K562 (cell line): ENCODE measurements at regions not wholly inside any gene's neighbourhood (a gene's known extent, or its start where the extent isn't known, plus 50 kb on each side); places are given as distances from the start of the nearest gene placed in this dataset.

Experiments
- ATAC-seq: fragments of 200-7000 bp; cut with Tn5 transposase; 3 replicates; pipeline ENCODE4 v1.9.1; 2020; ENCODE audit warnings: moderate library complexity
- BruUV-seq: library from RNA; stranded (reverse); fragments of 400-500 nt; replicated peaks from 2 replicates; lab custom pipeline; 2021; lab: Mats Ljungman, UMichigan
- CTCF ChIA-PET: fragments of 300-600 bp; formaldehyde crosslinking; extraction: SDS; loops from one replicate; lab custom pipeline; 2021; ENCODE audit warnings: low intra/inter-chr PET ratio; lab: Yijun Ruan, JAX
- POLR2A ChIA-PET: fragments of 300-600, 350-650 bp; sonication (Branson Sonifier 250); formaldehyde crosslinking; extraction: SDS; loops from one replicate; lab custom pipeline; 2021; ENCODE audit warnings: antibody characterized with exemption, inconsistent platforms; lab: Yijun Ruan, JAX
- DNase-seq, 4 experiments: peaks; one replicate each; pipeline versions ENCODE4 v3.0.0 to v3.0.0-alpha.2; 2011 to 2018; ENCODE audit warnings: low spot score in 3 of 4, mixed read lengths in 3 of 4; ENCODE audit errors: extremely low read depth in 1 of 4
- FAIRE-seq: peaks from 2 replicates; lab custom pipeline; 2011; peaks lifted over from hg19 to GRCh38; lab: Jason Lieb, UNC
- H2AFZ ChIP-seq: 2 replicates; pipeline ENCODE4 v1.6.0; 2011; ENCODE audit warnings: low read depth, low read length, control low read depth, inconsistent platforms
- H3K27ac ChIP-seq: fragments of 200-600 bp; 3 replicates; pipeline ENCODE4 v1.8.0; 2011; ENCODE audit warnings: low read depth, mild to moderate bottlenecking, control low read depth, inconsistent platforms, low read length, moderate library complexity, mixed read lengths; ENCODE audit errors: extremely low read depth
- H3K27me3 ChIP-seq, 2 experiments: fragments of 300-600 bp in 1 of 2; 2 replicates in 1 of 2; 3 replicates in 1 of 2; pipeline versions ENCODE4 v1.6.0 to v1.8.0; 2011; ENCODE audit warnings: inconsistent platforms in 2 of 2, low read length in 2 of 2, mild to moderate bottlenecking in 1 of 2, mixed read lengths in 1 of 2, moderate library complexity in 1 of 2; ENCODE audit not compliant: control insufficient read depth in 2 of 2, insufficient read depth in 2 of 2
- H3K36me3 ChIP-seq: fragments of 300-600 bp; 3 replicates; pipeline ENCODE4 v1.8.0; 2011; ENCODE audit warnings: mild to moderate bottlenecking, low read length, inconsistent platforms; ENCODE audit not compliant: control insufficient read depth, insufficient read depth
- H3K4me1 ChIP-seq, 2 experiments: fragments of 200-600 bp in 1 of 2; replicated peaks in 1 of 2; 2 replicates in 1 of 2; 3 replicates in 1 of 2; pipeline versions ENCODE4 v1.5.1 to v1.8.0; 2011; ENCODE audit warnings: inconsistent platforms in 2 of 2, low read length in 2 of 2, mild to moderate bottlenecking in 1 of 2, mixed read lengths in 1 of 2, moderate library complexity in 1 of 2; ENCODE audit not compliant: control insufficient read depth in 2 of 2, insufficient read depth in 2 of 2
- H3K4me2 ChIP-seq: 2 replicates; pipeline ENCODE4 v1.6.1; 2011; ENCODE audit warnings: low read length, control low read depth, inconsistent platforms, mixed read lengths; ENCODE audit not compliant: insufficient read depth
- H3K4me3 ChIP-seq: fragments of 200-600 bp; sonication (generic), shearing (Covaris generic); 2 replicates; pipeline ENCODE4 v1.5.1; 2016; ENCODE audit warnings: control low read depth, inconsistent platforms
- H3K79me2 ChIP-seq: fragments of 200-600 bp; 3 replicates; pipeline ENCODE4 v1.8.0; 2011; ENCODE audit warnings: low read length, inconsistent platforms; ENCODE audit not compliant: control insufficient read depth, insufficient read depth
- H3K9ac ChIP-seq, 2 experiments: 2 replicates each; pipeline versions ENCODE4 v1.6.0 to v1.6.1; 2011; ENCODE audit warnings: low read depth in 2 of 2, low read length in 2 of 2, control low read depth in 1 of 2, inconsistent platforms in 1 of 2, mild to moderate bottlenecking in 1 of 2, mixed read lengths in 1 of 2; ENCODE audit not compliant: insufficient read depth in 1 of 2
- H3K9me1 ChIP-seq: one replicate; pipeline ENCODE4 v1.6.0; 2011; ENCODE audit warnings: inconsistent platforms, mild to moderate bottlenecking, low read length, moderate library complexity; ENCODE audit not compliant: control insufficient read depth, insufficient read depth
- H3K9me3 ChIP-seq: replicated peaks from 2 replicates; pipeline ENCODE4 v1.5.1; 2011; ENCODE audit warnings: low read depth, low read length, inconsistent platforms; ENCODE audit not compliant: control insufficient read depth, insufficient read depth
- H4K20me1 ChIP-seq: replicated peaks from 2 replicates; pipeline ENCODE4 v1.6.1; 2011; ENCODE audit warnings: low read length, inconsistent platforms, mixed read lengths; ENCODE audit not compliant: control insufficient read depth, insufficient read depth
- CBX5 ChIP-seq: IDR thresholded peaks from 2 replicates; pipeline ENCODE4 v1.6.1; 2014; ENCODE audit warnings: low read depth, borderline replicate concordance
- CCNT2 ChIP-seq: IDR thresholded peaks from 2 replicates; pipeline ENCODE4 v1.6.1; 2011; ENCODE audit warnings: borderline replicate concordance, low read depth, mild to moderate bottlenecking, moderate library complexity, mixed read lengths, low read length; ENCODE audit not compliant: insufficient read length; ENCODE audit errors: extremely low read depth
- CEBPB ChIP-seq: fragments of 450-650 bp; IDR thresholded peaks from 2 replicates; pipeline ENCODE4 v1.6.1; 2016; ENCODE audit warnings: missing genetic modification characterization, missing compliant biosample characterization
- CEBPG ChIP-seq, 3 experiments: fragments of 200-800 bp in 1 of 3; sonication (Bioruptor generic) in 1 of 3; sonication (generic) in 1 of 3; formaldehyde crosslinking in 1 of 3; IDR thresholded peaks in 2 of 3; conservative IDR thresholded peaks in 1 of 3; 2 replicates each; pipeline versions ENCODE4 v1.6.1 to v1.8.0; 2016 to 2022; ENCODE audit warnings: missing compliant biosample characterization in 2 of 3, missing genetic modification characterization in 2 of 3, mild to moderate bottlenecking in 1 of 3, missing genetic modification reagents in 1 of 3
- E2F3 ChIP-seq: fragments of 250-450 bp; sonication (Bioruptor Pico); IDR thresholded peaks from 2 replicates; pipeline ENCODE4 v1.4.0; 2020; ENCODE audit warnings: mild to moderate bottlenecking
- EGR1 ChIP-seq: fragments of 450-650 bp; conservative IDR thresholded peaks from 2 replicates; pipeline ENCODE4 v1.6.1; 2017; ENCODE audit warnings: mild to moderate bottlenecking
- HMGN3 ChIP-seq: IDR thresholded peaks from 2 replicates; pipeline ENCODE4 v1.6.1; 2011; ENCODE audit warnings: borderline replicate concordance, low read depth, mild to moderate bottlenecking, mixed read lengths, low read length; ENCODE audit not compliant: insufficient read length; ENCODE audit errors: extremely low read depth
- KLF13 ChIP-seq: fragments of 450-650 bp; IDR thresholded peaks from 2 replicates; pipeline ENCODE4 v1.6.1; 2016; ENCODE audit warnings: missing genetic modification characterization, low read depth, mild to moderate bottlenecking, missing compliant biosample characterization, moderate library complexity, borderline replicate concordance
- SMARCA5 ChIP-seq: fragments of 450-650 bp; IDR thresholded peaks from 2 replicates; pipeline ENCODE4 v1.6.1; 2016
- ZKSCAN1 ChIP-seq: fragments of 150-350 bp; IDR thresholded peaks from 2 replicates; pipeline ENCODE4 v1.6.1; 2016; ENCODE audit warnings: low read depth, low read length
- WGBS: fragments of 100-300 bp; shearing (Covaris generic); methylation state at CpG from one replicate; pipeline ENCODE4 v1.1.6; 2016; ENCODE audit warnings: low coverage, mixed read lengths; ENCODE audit not compliant: insufficient coverage; ENCODE audit errors: missing lambda C conversion rate; 5-methylcytosine and 5-hydroxymethylcytosine counted together
- in situ Hi-C: fragments of 300-500 bp; cut with MboI; formaldehyde crosslinking; loops from 4 replicates; pipeline ENCODE4 v1.15.0; 2018; ENCODE audit warnings: inconsistent platforms, mixed read lengths
- intact Hi-C: fragments of 100-400 bp; cut with micrococcal nuclease; formaldehyde crosslinking; loops from 2 replicates; pipeline ENCODE4 v1.14.2; 2022

- H3K9me3 ChIP-seq: no peaks in the 10 kb centered on the region
- no peak for DNase-seq
- intact Hi-C loops: no loop called here
- CTCF ChIA-PET: no interaction called here
- in situ Hi-C loops: no loop called here
- no peaks in the 10 kb centered on the region; the same call in 2 of the 3 replicates for H3K36me3 ChIP-seq
- no peaks in the 10 kb centered on the region for H4K20me1 ChIP-seq
- H3K4me2 ChIP-seq: no peak overlapping the region
- no peak for ATAC-seq
- no peak overlapping the region for H3K27ac ChIP-seq
- H3K4me3 ChIP-seq: no peak overlapping the region
- no peak overlapping the region for H3K9ac ChIP-seq
- POLR2A ChIA-PET: interaction anchor here (1.1 kb wide), 1 partner anchor 53 kb away, joined by 3 read pairs; the partner anchor contains the start of gene NFE2L2
- no peaks in the 10 kb centered on the region for H3K27me3 ChIP-seq
- no TSS peak for BruUV-seq
- no peak for FAIRE-seq
- TF ChIP-seq HMGN3 (no peak), CCNT2 (no peak), ZKSCAN1 (no peak)
- WGBS: 71% methylated on average over 1 of the region's 1 CpG
- peaks cover 0 to 5% of the 10 kb centered on the region in 2 experiments; a peak in 1 of 5 replicates for H3K4me1 ChIP-seq
- no peaks in the 10 kb centered on the region for H3K79me2 ChIP-seq
- H2AFZ ChIP-seq: no peak overlapping the region
- no peaks in the 10 kb centered on the region for H3K9me1 ChIP-seq
Observed at GRCh38 chr2:177317857-177318256, 53.3 kb upstream of the NFE2L2 start.

- H3K4me3 ChIP-seq: no peak overlapping the region
- no peak for ATAC-seq
- TF ChIP-seq SMARCA5 (no peak), CEBPB (tag) (peak; percentile 47; the same call in 1 of the 2 replicates), E2F3 (CRISPR knock-in tag) (no peak), KLF13 (tag) (no peak), CBX5 (no peak), CEBPG (CRISPR knock-in tag; IDR thresholded peaks at IDR 0.05) (no peak), CEBPG (tag; conservative IDR thresholded peaks at IDR 0.05 in 1 of 2, IDR thresholded peaks at IDR 0.05 in 1 of 2) (peak in 1 of 2 experiments; percentile 6; a peak in 1 of 4 replicates), EGR1 (no peak)
- H3K9ac ChIP-seq: no peak overlapping the region
- no peak for DNase-seq
- 40% methylated on average over 1 of the region's 1 CpG for WGBS
- no peaks in the 10 kb centered on the region for H3K9me3 ChIP-seq
- no peaks in the 10 kb centered on the region for H3K9me1 ChIP-seq
- no peak overlapping the region for H2AFZ ChIP-seq
- no peak overlapping the region for H3K27ac ChIP-seq
- no peak for FAIRE-seq
- no peaks in the 10 kb centered on the region for H4K20me1 ChIP-seq
- H3K36me3 ChIP-seq: no peaks in the 10 kb centered on the region; the same call in 2 of the 3 replicates
- intact Hi-C loops: no loop called here
- in situ Hi-C loops: no loop called here
- ChIA-PET CTCF (no interaction called here), POLR2A (no interaction called here)
- H3K27me3 ChIP-seq: no peaks in the 10 kb centered on the region
- peaks cover 0 to 5% of the 10 kb centered on the region in 2 experiments; a peak in 1 of 5 replicates for H3K4me1 ChIP-seq
- H3K4me2 ChIP-seq: no peak overlapping the region
- H3K79me2 ChIP-seq: no peaks in the 10 kb centered on the region
- no TSS peak for BruUV-seq
Observed at GRCh38 chr2:177318613-177319012, 54.1 kb upstream of the NFE2L2 start.
